ENCODE measurements at regions not wholly inside any gene's neighbourhood (a gene's known extent, or its start where the extent isn't known, plus 50 kb on each side); places are given as distances from the start of the nearest gene placed in this dataset.

GRCh38 chr18:29512203-29512602, 1335.3 kb upstream of the CDH2 start:
- TF ChIP-seq BRCA1 (IDR thresholded peaks at IDR 0.05; ENCODE audit: low read depth, low read length) (no peak), ZNF384 (IDR thresholded peaks at IDR 0.05; ENCODE audit: borderline replicate concordance, low read depth, low read length) (no peak), TAF1 (IDR thresholded peaks at IDR 0.05; ENCODE audit: borderline replicate concordance, low read depth, low read length) (no peak), CREB1 (IDR thresholded peaks at IDR 0.05; ENCODE audit: low read depth) (no peak), POLR2AphosphoS5 (IDR thresholded peaks at IDR 0.05; ENCODE audit: low read length) (no peak)
